IPS DF 6.9 (cell line): ENCODE measurements at regions not wholly inside any gene's neighbourhood (a gene's known extent, or its start where the extent isn't known, plus 50 kb on each side); places are given as distances from the start of the nearest gene placed in this dataset.

ENCODE experiments used
- DNase-seq: peaks from one replicate; pipeline ENCODE4 v3.0.0-alpha.2; 2013; ENCODE audit warnings: low read depth, low spot score
- H3K27ac ChIP-seq: one replicate; pipeline ENCODE4 v1.5.1; 2013; ENCODE audit warnings: low read length, control low read depth
- H3K27me3 ChIP-seq: 2 replicates; pipeline ENCODE4 v1.6.1; 2013; ENCODE audit warnings: mild to moderate bottlenecking, low read length; ENCODE audit not compliant: control insufficient read depth, insufficient read depth
- H3K36me3 ChIP-seq: 2 replicates; pipeline ENCODE4 v1.6.1; 2013; ENCODE audit warnings: low read length; ENCODE audit not compliant: control insufficient read depth, insufficient read depth
- H3K4me1 ChIP-seq: 2 replicates; pipeline ENCODE4 v1.6.1; 2013; ENCODE audit warnings: low read length; ENCODE audit not compliant: control insufficient read depth, insufficient read depth
- H3K4me3 ChIP-seq: 2 replicates; pipeline ENCODE4 v1.5.1; 2013; ENCODE audit warnings: mild to moderate bottlenecking, low read length
- H3K9me3 ChIP-seq: 2 replicates; pipeline ENCODE4 v1.6.1; 2013; ENCODE audit warnings: low read length, inconsistent platforms; ENCODE audit not compliant: control insufficient read depth, insufficient read depth
- WGBS: extraction: QIAGEN DNeasy Blood & Tissue Kit; methylation state at CpG from one replicate; pipeline ENCODE4 v1.1.7; 2013; ENCODE audit warnings: mixed read lengths, missing lambda C conversion rate; ENCODE audit not compliant: insufficient read length, insufficient coverage; 5-methylcytosine and 5-hydroxymethylcytosine counted together

DNA sequence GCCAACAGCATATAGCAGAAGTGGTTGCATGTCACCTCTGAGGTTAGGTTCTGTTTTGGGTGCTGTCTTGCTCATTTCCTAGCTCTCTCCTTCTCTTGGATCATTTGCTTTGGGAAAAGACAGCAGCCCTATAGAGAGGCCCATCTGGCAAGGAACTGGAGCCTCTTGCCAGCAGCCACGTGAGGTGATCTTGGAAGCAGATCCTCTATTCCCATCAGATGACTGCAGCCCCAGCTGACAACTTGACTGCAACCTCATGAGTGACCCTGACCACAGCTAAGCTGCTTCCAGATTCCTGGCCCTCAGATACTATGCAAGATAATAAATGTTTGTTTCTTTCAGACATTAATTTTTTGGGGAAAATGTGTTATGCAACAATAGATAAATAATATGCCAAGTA lies 213.3 kb upstream of the HS3ST4 start:
- Histone ChIP-seq H3K36me3 (no peaks in the 10 kb centered on the region), H3K27ac (no peak overlapping the region), H3K9me3 (no peaks in the 10 kb centered on the region), H3K27me3 (no peaks in the 10 kb centered on the region), H3K4me3 (no peak overlapping the region), H3K4me1 (no peaks in the 10 kb centered on the region)
- no peak for DNase-seq
- no CpG with 5 or more reads among the region's 1 CpG for WGBS

DNA sequence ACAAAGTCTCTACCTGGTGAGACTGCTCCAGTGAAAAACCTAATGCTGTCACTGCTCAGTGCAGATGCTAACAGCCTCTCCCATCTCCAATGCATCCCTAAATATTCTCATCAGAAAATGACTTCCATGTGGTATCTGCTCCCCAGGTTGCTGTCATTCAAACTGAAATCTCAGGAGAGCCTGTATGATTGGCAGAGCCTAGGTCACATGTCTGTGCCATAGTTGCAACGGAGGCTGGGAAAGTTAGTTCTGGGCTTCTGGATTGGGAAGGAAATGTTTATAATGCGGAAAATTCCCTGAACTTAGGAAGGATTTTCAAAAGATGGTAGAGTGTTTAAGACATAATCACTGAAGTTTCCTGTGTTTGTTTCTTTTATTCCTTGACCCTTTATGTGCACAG lies 206.4 kb upstream of the ZKSCAN2 start:
- Histone ChIP-seq H3K36me3 (no peaks in the 10 kb centered on the region), H3K4me3 (no peak overlapping the region), H3K27ac (no peak overlapping the region), H3K4me1 (no peaks in the 10 kb centered on the region), H3K27me3 (no peaks in the 10 kb centered on the region), H3K9me3 (no peaks in the 10 kb centered on the region)
- WGBS = no CpG with 5 or more reads among the region's 2 CpGs
- DNase-seq = no peak

GRCh38 chr16:25449802-25450201 lies 192.2 kb upstream of the ZKSCAN2 start:
- no peak for DNase-seq
- H3K4me1 ChIP-seq = no peaks in the 10 kb centered on the region
- no peaks in the 10 kb centered on the region for H3K27me3 ChIP-seq
- H3K9me3 ChIP-seq = no peaks in the 10 kb centered on the region
- no peak overlapping the region for H3K27ac ChIP-seq
- no peak overlapping the region for H3K4me3 ChIP-seq
- no CpG with 5 or more reads among the region's 2 CpGs for WGBS
- no peaks in the 10 kb centered on the region for H3K36me3 ChIP-seq

DNA sequence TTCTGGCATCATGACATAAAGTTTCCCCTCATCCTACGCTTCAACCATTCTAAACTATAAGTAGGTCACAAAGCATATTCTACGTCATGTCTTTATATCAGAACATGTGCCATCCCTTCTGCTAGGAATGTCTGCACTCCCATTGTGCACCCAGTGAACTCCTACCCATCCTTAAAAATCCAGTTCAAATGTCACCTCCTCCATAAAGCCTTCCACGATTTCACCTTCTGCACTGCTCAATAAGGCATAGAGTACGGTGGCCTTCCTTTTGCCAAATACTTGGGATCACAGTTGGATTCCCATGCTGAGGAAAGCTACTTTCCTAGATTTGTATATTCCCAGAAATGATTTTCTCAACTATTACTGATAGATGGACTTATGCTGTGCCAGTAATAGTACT lies 186.3 kb upstream of the ZKSCAN2 start:
- Histone ChIP-seq H3K27me3 (no peaks in the 10 kb centered on the region), H3K27ac (no peak overlapping the region), H3K4me1 (no peaks in the 10 kb centered on the region), H3K9me3 (no peaks in the 10 kb centered on the region), H3K36me3 (no peaks in the 10 kb centered on the region), H3K4me3 (no peak overlapping the region)
- no peak for DNase-seq
- no CpG with 5 or more reads among the region's 4 CpGs for WGBS

DNA sequence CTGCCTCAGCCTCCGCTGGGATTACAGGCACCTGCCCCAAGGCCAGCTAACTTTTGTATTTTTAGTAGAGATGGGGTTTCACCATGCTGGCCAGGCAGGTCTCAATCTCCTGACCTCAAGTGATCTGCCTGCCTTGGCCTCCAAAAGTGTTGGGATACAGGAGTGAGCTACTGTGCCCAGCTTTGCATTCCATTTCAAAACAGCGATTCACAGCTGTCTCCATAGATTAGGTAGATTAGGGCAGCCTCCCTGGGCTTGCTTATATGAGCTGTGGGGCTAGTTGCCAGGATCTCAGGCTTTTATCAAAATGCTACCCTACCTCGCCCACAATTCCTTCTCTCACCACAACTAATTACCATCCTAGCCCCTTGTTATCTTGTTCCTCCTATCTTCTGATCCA lies 176.4 kb upstream of the ZKSCAN2 start:
- H3K27ac ChIP-seq = no peak overlapping the region
- WGBS = 100% methylated on average over 1 of the region's 3 CpGs
- no peaks in the 10 kb centered on the region for H3K4me1 ChIP-seq
- no peaks in the 10 kb centered on the region for H3K27me3 ChIP-seq
- no peaks in the 10 kb centered on the region for H3K36me3 ChIP-seq
- DNase-seq = no peak
- H3K9me3 ChIP-seq = no peaks in the 10 kb centered on the region
- no peak overlapping the region for H3K4me3 ChIP-seq

DNA sequence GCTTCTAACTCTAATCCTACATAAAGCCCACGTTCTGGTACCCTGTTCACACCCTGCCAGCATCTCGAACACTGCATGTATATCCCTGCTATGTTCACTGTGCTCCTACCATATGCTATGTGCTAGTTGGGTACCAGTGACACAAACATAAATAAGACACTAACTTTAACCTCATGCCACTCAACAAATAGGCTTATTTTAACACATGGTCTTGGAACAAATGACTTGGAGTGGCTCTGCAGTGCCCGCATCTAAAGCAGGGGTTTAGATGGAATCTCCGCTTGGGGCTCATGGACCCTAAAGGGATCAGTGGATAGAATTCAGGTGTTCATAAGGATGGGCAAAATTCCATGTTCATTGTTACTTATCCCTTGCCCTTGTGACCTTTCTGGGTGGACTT lies 175.7 kb upstream of the ZKSCAN2 start:
- Histone ChIP-seq H3K9me3 (no peaks in the 10 kb centered on the region), H3K4me3 (no peak overlapping the region), H3K36me3 (no peaks in the 10 kb centered on the region), H3K4me1 (no peaks in the 10 kb centered on the region), H3K27ac (no peak overlapping the region), H3K27me3 (no peaks in the 10 kb centered on the region)
- DNase-seq = no peak
- WGBS = no CpG with 5 or more reads among the region's 4 CpGs

GRCh38 chr16:25431472-25431871 lies 173.8 kb upstream of the ZKSCAN2 start:
- H3K4me3 ChIP-seq = no peak overlapping the region
- no peaks in the 10 kb centered on the region for H3K4me1 ChIP-seq
- no peak overlapping the region for H3K27ac ChIP-seq
- no peaks in the 10 kb centered on the region for H3K27me3 ChIP-seq
- DNase-seq = no peak
- H3K36me3 ChIP-seq = no peaks in the 10 kb centered on the region
- no CpG with 5 or more reads among the region's 7 CpGs for WGBS
- H3K9me3 ChIP-seq = no peaks in the 10 kb centered on the region

DNA sequence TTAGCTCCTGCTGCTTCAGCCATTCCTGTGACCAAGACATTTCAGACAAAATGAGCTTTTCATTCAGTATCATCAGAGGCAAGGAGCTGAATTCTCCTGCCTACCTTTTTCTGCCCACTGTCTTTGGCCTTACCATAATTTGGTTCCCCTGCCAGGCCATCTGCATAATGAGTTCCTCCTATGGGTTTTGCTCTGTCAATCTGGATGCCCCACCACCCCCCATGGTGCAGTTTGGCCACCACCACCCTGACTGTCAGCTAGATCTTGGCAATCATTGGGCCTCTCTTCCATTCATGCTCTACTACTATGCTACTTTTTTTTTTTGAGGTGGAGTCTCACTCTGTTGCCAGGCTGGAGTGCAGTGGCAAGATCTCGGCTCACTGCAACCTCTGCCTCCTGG lies 169.2 kb upstream of the ZKSCAN2 start:
- H3K36me3 ChIP-seq = no peaks in the 10 kb centered on the region
- no CpG with 5 or more reads among the region's 1 CpG for WGBS
- H3K27me3 ChIP-seq = no peaks in the 10 kb centered on the region
- DNase-seq = no peak
- no peak overlapping the region for H3K4me3 ChIP-seq
- no peaks in the 10 kb centered on the region for H3K4me1 ChIP-seq
- no peak overlapping the region for H3K27ac ChIP-seq
- H3K9me3 ChIP-seq = no peaks in the 10 kb centered on the region

DNA sequence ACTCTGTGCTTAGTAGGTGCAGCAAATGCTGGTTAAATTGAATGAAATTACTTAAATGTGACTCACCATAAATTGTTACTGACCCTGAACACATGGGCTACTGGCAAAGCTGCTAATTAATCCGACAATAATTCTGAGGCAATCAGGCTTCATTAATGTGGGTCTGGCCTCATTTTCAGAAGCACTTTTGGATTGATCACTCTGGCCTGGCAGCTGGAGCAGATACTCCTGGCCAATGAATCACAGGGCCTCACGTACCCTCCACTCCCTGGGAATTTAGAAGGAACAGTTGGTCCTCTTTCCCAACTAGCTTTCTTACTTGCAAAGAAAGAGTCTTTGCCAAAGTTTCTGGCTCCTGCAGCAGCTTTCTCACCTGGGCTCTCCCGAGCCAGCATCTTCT lies 162.0 kb upstream of the ZKSCAN2 start:
- no peak for DNase-seq
- no CpG with 5 or more reads among the region's 3 CpGs for WGBS
- no peak overlapping the region for H3K4me3 ChIP-seq
- H3K27ac ChIP-seq = no peak overlapping the region
- H3K27me3 ChIP-seq = no peaks in the 10 kb centered on the region
- no peaks in the 10 kb centered on the region for H3K9me3 ChIP-seq
- no peaks in the 10 kb centered on the region for H3K36me3 ChIP-seq
- no peaks in the 10 kb centered on the region for H3K4me1 ChIP-seq

GRCh38 chr16:25419153-25419552 lies 161.5 kb upstream of the ZKSCAN2 start:
- DNase-seq = no peak
- H3K4me1 ChIP-seq = no peaks in the 10 kb centered on the region
- no peaks in the 10 kb centered on the region for H3K27me3 ChIP-seq
- no peaks in the 10 kb centered on the region for H3K36me3 ChIP-seq
- no peak overlapping the region for H3K4me3 ChIP-seq
- H3K9me3 ChIP-seq = no peaks in the 10 kb centered on the region
- no peak overlapping the region for H3K27ac ChIP-seq

DNA sequence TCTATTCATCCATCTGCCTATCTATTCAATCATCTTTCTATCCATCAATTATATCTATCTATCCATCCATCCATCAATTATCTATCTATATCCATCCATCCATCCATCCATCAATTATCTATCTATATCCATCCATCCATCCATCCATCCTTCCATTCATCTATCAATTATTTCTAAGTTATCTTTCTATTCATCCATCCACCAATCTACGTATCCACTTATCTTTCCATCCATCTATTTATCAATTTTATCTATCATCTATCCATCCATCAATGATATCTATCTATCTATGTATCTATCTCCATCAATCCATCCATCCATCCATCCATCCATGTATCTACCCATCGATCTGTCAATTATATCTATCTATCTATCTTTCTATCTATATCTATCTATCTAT lies 158.4 kb upstream of the ZKSCAN2 start:
- DNase-seq = no peak
- 100% methylated on average over 2 of the region's 2 CpGs for WGBS

More for the DNA sequence above, 158.4 kb upstream of the ZKSCAN2 start:
- H3K4me3 ChIP-seq = no peak overlapping the region
- no peaks in the 10 kb centered on the region for H3K36me3 ChIP-seq
- no peaks in the 10 kb centered on the region for H3K9me3 ChIP-seq
- no peaks in the 10 kb centered on the region for H3K4me1 ChIP-seq
- no peaks in the 10 kb centered on the region for H3K27me3 ChIP-seq
- H3K27ac ChIP-seq = no peak overlapping the region
